Endothelial cell of umbilical vein (primary cell): ENCODE measurements at regions not wholly inside any gene's neighbourhood (a gene's known extent, or its start where the extent isn't known, plus 50 kb on each side); places are given as distances from the start of the nearest gene placed in this dataset.
"Not testable (repeated sequence)": the region's sequence is repeated elsewhere in the genome, so short reads cannot be mapped to it uniquely, and the experiment has no call there.

ENCODE experiments used
- CTCF ChIP-seq, 2 donors: IDR thresholded peaks; 1 replicate in 1 of 2; 2 replicates in 1 of 2; pipeline ENCODE4 v1.5.1; 2011; ENCODE audit warnings: low read length in 2 of 2, mild to moderate bottlenecking in 2 of 2, moderate library complexity in 2 of 2, control low read depth in 1 of 2, inconsistent platforms in 1 of 2, low read depth in 1 of 2; ENCODE audit not compliant: insufficient read depth in 1 of 2; ENCODE audit errors: extremely low read depth in 1 of 2
- EZH2 ChIP-seq: IDR thresholded peaks from 2 replicates; pipeline ENCODE4 v1.6.1; 2012; ENCODE audit warnings: borderline replicate concordance, low read depth, mild to moderate bottlenecking, moderate library complexity, low read length, inconsistent platforms; ENCODE audit not compliant: severe bottlenecking
- GATA2 ChIP-seq: IDR thresholded peaks from 2 replicates; pipeline ENCODE4 v1.7.0; 2011; ENCODE audit warnings: low read depth, mild to moderate bottlenecking, moderate library complexity, mixed read lengths, low read length; ENCODE audit not compliant: insufficient read length, insufficient read depth
- JUN ChIP-seq: IDR thresholded peaks from 2 replicates; pipeline ENCODE4 v1.6.1; 2011; ENCODE audit warnings: borderline replicate concordance, low read depth; ENCODE audit not compliant: insufficient read length, insufficient read depth
- MAX ChIP-seq: IDR thresholded peaks from 2 replicates; pipeline ENCODE4 v1.6.1; 2011; ENCODE audit not compliant: insufficient read depth, insufficient read length
- MYC ChIP-seq: IDR thresholded peaks from one replicate; pipeline ENCODE4 v1.6.1; 2011; ENCODE audit warnings: mild to moderate bottlenecking, low read depth, low read length
- POLR2A ChIP-seq: IDR thresholded peaks from 2 replicates; pipeline ENCODE4 v1.6.1; 2012; ENCODE audit warnings: low read depth, mild to moderate bottlenecking, control low read depth, low read length
- POLR2AphosphoS5 ChIP-seq: IDR thresholded peaks from 2 replicates; pipeline ENCODE4 v1.6.1; 2012; ENCODE audit warnings: low read depth, mild to moderate bottlenecking, control low read depth, low read length, moderate library complexity; ENCODE audit not compliant: insufficient read depth

GRCh38 chr4:131762234-131762633 is 1386.9 kb upstream of the PCDH10 start:
- TF ChIP-seq POLR2AphosphoS5; CTCF (IDR thresholded peaks at IDR 0.05; ENCODE audit: extremely low read depth in 1 of 2, insufficient read depth in 1 of 2, low read depth in 1 of 2, low read length in 2 of 2); POLR2A; EZH2; MAX; GATA2; JUN; MYC: not testable (repeated sequence)
